Stimulated activated CD4-positive, alpha-beta T cell treated with anti-CD3 and anti-CD28 coated beads, Interleukin-4, amount 100 ng/mL, for 1 hour (primary cell): ENCODE measurements at regions not wholly inside any gene's neighbourhood (a gene's known extent, or its start where the extent isn't known, plus 50 kb on each side); places are given as distances from the start of the nearest gene placed in this dataset.
A peak's percentile ranks its signal among the peaks of the same experiment; 100 is the strongest.
"Not testable (repeated sequence)": the region's sequence is repeated elsewhere in the genome, so short reads cannot be mapped to it uniquely, and the experiment has no call there.

Source experiments
- DNase-seq: peaks from one replicate; pipeline ENCODE4 v3.0.0-alpha.2; 2020

DNA sequence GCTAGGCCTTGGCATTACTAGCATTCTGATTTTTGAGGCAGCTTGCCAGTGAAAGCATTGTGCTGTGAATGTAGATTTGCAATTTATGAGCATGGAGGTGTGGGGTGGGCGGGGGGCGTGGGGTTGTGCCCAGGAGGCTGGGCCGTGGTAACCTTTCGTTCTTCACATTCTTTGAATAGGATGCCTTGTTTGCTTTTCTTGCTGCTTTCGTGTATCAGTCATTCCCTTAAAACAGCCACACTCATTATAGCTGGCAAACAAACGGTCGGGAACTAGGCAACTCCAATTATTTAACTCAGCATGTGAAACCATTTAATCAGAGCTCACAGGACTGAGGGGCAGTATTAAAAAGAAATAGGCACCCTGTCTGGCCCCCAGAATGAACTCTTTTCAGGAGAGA is 115.9 kb upstream of the PELI2 start:
- no peak for DNase-seq

DNA sequence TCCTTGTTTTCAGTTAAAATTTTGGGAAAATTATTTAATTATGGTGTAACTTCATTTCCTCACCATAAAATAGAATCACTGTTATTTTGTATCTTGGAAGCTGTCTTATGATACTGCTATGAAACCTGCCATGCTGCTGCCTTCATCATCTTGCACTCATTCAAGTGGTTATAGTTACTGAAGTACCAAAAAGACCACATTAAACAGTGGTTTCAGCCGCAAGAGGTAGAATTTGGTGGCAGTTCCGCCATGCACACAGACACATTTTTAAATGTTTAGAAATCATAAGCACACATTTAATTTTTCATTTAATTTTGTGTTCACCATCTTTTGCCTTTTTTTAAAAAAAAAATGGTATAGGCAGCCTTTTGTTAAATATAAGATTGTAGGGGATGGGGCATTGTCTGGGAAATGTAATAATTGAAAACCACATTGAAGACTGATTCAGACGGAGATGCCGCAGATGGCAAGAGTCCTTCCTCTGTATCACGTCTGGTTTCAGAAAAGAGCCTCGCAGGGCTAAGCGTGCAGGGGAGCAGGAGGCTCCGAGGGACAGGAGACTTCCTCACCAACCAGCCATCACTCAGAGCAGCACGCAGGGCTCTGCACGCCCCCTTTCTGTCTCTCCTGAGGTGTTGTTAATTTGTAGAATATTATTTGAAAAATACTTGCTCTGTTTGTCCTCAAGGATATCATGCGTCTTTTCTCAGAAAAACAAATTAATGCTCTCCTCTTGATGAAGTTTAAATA is 115.2 kb upstream of the PELI2 start:
- peak; percentile 13 for DNase-seq

GRCh38 chr14:56004323-56004722 is 113.9 kb upstream of the PELI2 start:
- DNase-seq = no peak

DNA sequence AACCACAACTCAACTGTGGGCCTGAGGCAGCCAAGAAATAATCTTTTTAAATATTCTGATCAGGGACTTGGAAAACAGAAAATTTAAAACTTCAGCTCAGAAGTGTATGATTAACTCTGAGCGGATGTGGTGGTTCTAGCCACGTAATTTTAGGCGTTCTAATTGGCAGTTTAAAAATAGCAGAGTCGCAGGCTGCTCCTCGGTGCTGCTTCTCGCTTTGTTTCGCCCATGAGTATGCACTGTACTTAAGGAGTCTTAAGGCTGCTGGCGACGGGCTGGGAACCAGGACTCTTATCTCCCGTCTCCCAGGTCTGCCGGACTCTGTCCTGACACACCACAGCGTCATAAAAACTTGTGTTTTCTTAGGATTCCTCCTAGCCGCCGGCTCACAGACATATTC is 113.4 kb upstream of the PELI2 start:
- peak; percentile 2 for DNase-seq

DNA sequence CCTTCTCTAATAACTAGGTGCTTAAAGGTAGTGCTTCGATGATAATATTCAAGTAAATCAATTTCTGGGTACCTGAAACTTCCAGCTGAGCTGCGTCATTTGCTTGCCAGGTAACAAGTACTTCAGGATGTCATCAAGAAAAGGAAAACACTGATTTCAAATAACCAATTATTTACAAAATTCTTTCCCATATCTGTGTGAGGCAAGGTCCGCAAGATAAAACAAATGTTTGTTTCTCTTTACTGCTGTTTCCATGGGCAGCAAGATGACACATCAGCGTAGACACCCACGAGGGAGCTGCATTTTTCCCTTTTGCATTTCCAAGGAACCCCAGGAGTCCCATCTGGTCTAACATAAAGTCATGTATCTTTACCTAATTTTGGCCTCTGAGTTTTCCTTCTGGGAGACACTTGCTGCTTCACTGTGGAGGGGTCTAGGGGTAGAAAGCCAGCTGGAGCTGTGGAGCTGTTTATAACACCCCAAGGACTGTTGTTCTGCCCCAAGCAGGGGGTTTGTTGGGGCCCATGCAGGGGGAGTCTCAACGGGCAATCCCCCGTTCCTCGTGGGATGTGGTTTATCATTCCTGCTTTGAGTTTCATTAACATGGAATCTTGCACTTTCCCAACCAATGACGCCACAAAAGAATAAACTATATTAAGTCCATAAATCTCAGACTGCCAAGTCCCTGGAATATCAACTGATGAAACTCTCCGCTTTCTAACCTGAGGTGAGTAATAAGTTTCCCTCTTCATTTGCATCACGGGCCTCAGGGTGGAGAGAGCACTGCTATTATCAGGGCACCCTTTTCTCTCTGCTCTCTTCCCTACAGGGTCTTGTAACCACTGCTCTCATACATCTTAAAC is 112.8 kb upstream of the PELI2 start:
- no peak for DNase-seq

GRCh38 chr14:56007491-56007890 is 110.7 kb upstream of the PELI2 start:
- not testable (repeated sequence) for DNase-seq

- no peak for DNase-seq
Measured at GRCh38 chr14:56008150-56008549, 110.1 kb upstream of the PELI2 start.

DNA sequence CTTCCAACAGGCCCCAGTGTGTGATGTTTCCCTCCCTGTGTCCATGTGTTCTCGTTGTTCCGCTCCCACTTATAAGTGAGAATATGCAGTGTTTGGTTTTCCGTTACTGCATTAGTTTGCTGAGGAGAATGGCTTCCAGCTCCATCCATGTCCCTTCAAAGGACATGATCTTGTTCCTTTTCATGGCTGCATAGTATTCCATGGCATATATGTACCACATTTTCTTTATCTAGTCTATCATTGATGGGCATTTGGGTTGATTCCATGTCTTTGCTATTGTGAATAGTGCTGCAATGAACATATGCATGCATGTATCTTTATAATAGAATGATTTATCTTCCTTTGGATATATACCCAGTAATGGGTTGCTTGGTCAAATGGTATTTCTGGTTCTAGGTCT is 109.5 kb upstream of the PELI2 start:
- DNase-seq = not testable (repeated sequence)

GRCh38 chr14:56023661-56024081 is 94.5 kb upstream of the PELI2 start:
- no peak for DNase-seq

DNA sequence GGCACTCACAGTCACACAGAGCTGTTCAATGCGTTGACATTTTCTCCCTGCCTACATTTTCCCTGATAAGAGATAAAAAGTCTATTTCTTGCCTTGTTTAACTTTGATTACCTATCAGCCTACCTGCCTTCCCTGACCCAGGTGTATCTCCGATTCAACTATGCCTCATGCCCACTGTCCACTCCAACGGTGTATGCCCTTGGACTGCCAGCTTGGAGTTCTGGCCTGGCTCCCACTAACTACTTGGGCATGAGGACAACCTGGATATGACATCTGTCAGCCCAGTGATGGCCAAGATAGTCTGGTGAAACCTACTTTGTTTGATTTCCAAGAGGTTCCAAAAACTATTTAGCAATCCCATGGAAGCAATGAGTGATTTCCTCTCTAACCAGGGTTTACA is 93.0 kb upstream of the PELI2 start:
- no peak for DNase-seq

DNA sequence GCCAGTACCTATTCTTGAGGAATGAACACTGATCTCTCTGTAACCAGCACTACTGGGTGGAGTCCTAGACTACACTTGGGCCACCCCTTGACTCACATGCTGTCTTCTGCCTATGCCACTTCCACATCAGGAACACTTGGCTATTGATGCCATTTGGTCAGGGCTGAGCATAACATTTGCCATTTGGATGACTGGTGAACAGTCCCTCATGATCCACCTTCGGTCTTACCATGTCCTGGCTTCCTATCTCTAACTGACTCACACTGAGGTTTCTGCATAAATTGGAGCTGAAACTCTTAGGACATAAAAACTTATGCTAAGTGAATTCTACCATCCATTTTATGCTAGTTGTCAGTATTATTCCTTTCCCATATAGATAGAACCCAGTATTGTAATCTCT is 91.7 kb upstream of the PELI2 start:
- no peak for DNase-seq

DNA sequence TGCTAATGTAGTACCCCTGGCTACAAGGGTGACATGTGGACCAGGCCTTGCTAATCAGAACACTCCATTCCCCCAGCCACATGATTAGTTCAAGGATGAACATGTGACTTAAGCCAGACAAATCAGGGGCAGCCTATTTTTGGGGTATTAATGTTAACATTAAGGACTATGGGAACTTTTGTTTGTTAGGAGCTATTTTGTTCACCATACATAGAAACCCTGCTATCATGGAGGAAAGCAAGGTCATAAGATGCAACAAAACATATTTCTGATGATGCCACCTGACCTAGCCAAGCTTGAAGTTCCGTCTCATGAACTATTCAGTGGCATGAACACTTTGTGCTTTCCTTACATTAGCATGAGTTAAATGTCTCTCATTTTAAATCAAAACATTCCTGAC is 90.8 kb upstream of the PELI2 start:
- DNase-seq = no peak

- DNase-seq = no peak
Measured at GRCh38 chr14:56027916-56028712, 90.1 kb upstream of the PELI2 start.

- no peak for DNase-seq
Measured at GRCh38 chr14:56036353-56036752, 81.9 kb upstream of the PELI2 start.

DNA sequence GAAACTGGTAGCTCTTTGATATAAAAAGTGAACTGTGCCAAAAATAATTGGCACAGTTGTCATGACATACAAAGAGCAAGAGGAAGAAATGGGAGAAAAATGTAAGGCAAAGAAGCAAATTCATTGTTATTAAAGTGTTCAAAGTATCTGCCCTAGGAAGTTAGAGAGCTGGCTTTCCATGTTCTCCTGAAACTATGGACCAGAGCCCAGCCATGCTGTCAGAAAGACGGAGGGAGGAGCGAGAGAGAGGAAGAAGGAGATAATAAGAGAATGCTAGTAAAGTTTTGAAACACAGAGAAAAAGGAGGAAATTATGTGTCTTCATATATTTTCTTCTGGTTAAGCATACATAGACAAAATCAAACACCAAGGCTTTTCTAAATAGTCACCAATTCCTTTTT is 78.1 kb upstream of the PELI2 start:
- no peak for DNase-seq

DNA sequence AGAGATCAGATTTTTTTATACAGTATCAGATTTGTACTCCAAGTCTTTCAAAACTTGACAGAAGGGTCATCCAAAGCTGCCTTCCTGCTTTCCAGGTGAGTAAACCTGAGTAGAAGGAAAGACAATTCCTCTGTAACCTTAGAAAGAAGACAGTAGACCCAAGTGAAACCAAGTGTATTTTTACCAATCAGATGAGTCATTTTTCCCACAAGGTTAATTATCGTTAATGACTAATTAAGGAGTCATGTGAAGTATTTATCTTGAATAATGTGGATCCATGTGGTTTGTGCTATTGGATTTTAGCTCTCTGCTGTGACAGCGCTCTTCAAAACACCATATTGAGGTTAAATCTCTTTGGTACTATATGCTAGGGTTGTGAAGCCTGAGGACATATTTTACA is 74.0 kb upstream of the PELI2 start:
- DNase-seq = no peak

- DNase-seq = no peak
Measured at GRCh38 chr14:56046546-56046945, 71.7 kb upstream of the PELI2 start.

DNA sequence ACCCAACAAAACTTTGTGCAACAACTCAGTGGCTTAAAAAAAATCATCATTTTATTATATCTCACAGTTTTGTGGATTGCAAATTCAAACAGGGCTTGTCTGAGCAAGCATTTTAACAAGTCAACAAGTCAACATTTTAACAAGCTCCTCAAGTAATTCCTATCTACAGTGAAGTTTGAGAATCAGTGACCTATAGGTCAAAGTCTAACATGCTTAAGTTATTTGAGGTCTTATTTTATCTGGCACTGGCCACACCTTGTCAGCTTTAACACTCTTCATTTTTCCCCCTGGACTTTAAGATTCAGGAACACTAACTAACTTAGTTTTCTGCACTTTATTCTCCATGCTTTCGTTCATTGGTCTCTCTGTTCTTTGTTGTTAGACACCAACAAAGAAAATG is 71.2 kb upstream of the PELI2 start:
- no peak for DNase-seq

DNA sequence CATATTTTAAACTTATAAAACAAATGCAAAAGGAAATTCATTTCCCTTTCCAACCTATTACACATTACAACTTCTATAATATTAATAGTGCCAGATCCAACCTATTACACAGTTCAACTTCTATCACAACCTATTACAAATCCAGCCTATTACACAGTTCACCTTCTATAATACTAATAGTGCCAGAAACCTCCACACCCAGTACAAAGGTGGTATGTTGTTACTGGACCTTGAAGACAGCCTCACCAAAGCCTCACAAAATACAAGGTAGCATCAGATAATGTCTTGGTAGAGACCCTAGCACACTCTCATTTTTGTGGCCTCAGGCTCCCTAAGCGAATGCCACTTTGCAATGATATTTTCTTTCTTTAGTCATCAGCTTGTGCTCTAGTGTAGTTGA is 68.7 kb upstream of the PELI2 start:
- no peak for DNase-seq

DNA sequence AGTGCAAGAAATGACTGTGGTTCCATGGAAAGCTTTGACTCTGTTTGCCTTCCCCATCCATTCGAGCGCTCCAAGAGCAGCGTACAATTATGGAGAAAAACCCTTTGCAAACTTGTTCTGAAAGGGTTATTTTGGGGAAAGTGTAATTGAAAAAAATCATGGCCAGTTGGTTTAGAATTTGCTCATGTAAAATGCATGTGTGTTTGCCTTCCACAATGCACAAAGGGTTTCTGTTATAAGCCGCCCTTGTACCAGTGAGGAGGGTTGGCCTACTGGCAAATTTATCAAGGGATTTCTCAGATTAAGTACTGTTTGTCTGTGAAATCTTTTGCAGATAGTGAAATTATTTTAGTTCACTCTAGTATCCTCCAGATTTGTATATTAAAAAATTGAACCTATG is 62.7 kb upstream of the PELI2 start:
- DNase-seq = no peak

- DNase-seq = no peak
Measured at GRCh38 chr14:56056031-56056430, 62.2 kb upstream of the PELI2 start.

DNA sequence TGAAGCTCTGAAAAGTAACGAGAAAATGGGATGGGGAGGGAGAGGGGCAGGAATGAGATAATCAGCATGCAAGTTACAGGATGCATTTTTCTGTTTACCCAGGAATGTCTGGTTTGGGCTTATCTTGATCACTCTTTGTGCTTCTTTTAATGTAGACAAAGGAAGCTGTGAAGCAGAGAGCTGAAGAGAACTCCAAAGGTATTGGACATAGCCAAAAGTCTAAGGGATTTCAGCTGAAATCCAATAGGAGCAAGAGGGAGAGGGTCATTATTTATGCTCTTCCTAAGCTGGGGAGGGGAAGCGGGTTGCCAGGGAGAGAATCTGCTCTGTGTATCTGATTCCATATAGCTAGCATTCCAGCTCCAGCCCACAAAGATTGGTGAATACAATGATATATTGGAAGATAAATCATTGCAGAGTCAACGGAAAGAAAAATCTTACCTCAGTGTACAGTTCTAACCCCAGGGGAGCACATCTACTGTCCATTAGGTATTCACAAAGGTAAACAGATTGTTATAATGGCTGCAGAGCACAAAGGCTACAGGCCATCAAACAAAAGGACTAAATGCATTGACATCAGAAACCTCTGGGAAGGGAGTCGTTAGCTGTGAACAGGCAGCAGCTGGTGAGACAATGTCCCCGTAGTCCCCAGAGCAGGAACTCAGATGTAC is 61.0 kb upstream of the PELI2 start:
- DNase-seq = no peak

GRCh38 chr14:56057767-56058166 is 60.4 kb upstream of the PELI2 start:
- no peak for DNase-seq
